Psoas muscle (tissue), 7 donors: ENCODE measurements at regions not wholly inside any gene's neighbourhood (a gene's known extent, or its start where the extent isn't known, plus 50 kb on each side); places are given as distances from the start of the nearest gene placed in this dataset.
"Not testable (repeated sequence)": the region's sequence is repeated elsewhere in the genome, so short reads cannot be mapped to it uniquely, and the experiment has no call there.

Experiments used
- ATAC-seq, 4 donors: fragments of 200-7000 bp; cut with Tn5 transposase; one replicate each; pipeline ENCODE4 v1.9.1; 2020; ENCODE audit warnings: moderate library complexity in 3 of 4, mild to moderate bottlenecking in 2 of 4
- DNase-seq, 2 donors: peaks; one replicate each; pipeline ENCODE4 v3.0.0-alpha.2; 2020
- H3K27ac ChIP-seq: fragments of 200-600 bp; one replicate; pipeline ENCODE4 v1.8.0; 2022
- H3K27me3 ChIP-seq, 3 donors: fragments of 200-600 bp in 1 of 3; one replicate each; pipeline versions ENCODE4 v1.6.1 to v1.8.0; 2013 to 2022; ENCODE audit warnings: low read length in 2 of 3, mild to moderate bottlenecking in 2 of 3, moderate library complexity in 1 of 3; ENCODE audit not compliant: insufficient read depth in 3 of 3
- H3K36me3 ChIP-seq, 2 donors: fragments of 200-600 bp in 1 of 2; one replicate each; pipeline versions ENCODE4 v1.6.1 to v1.8.0; 2013 to 2022; ENCODE audit warnings: low read depth in 1 of 2, mild to moderate bottlenecking in 1 of 2, moderate library complexity in 1 of 2; ENCODE audit not compliant: insufficient read depth in 1 of 2
- H3K4me1 ChIP-seq: fragments of 200-600 bp; one replicate; pipeline ENCODE4 v1.8.0; 2022
- H3K4me3 ChIP-seq: fragments of 200-600 bp; one replicate; pipeline ENCODE4 v1.8.0; 2022; ENCODE audit warnings: mild to moderate bottlenecking
- H3K9me3 ChIP-seq: fragments of 200-600 bp; one replicate; pipeline ENCODE4 v1.8.0; 2022
- WGBS, 3 donors: extraction: QIAGEN DNeasy Blood & Tissue Kit; methylation state at CpG; one replicate each; pipeline versions ENCODE4 v1.1.6 to v1.1.7; 2013; 5-methylcytosine and 5-hydroxymethylcytosine counted together
- intact Hi-C, 2 donors: fragments of 100-400 bp; cut with DNase I; formaldehyde crosslinking; loops; one replicate each; pipeline versions ENCODE4 v1.11.0 to v1.14.2; 2022
- TF ChIP-seq, protein P1 (sequence below): fragments of 200-600 bp; IDR thresholded peaks from one replicate; pipeline ENCODE4 v1.8.0; 2022; ENCODE audit warnings: antibody characterized with exemption
- donor health status: healthy with polysubstance abuse.
- donor health status: DM: no; HTN: no; CAD: no; lungs with moderate emphysema.
- donor health status: Bipolar disorder and iron deficiency.
- donor health status: healthy.
- donor health status: DM: yes; HTN: yes; CAD: no.
- donor health status: DM: no; HTN: no; CAD: no.
- donor health status: DM: yes; HTN: yes; CAD: no.

DNA sequence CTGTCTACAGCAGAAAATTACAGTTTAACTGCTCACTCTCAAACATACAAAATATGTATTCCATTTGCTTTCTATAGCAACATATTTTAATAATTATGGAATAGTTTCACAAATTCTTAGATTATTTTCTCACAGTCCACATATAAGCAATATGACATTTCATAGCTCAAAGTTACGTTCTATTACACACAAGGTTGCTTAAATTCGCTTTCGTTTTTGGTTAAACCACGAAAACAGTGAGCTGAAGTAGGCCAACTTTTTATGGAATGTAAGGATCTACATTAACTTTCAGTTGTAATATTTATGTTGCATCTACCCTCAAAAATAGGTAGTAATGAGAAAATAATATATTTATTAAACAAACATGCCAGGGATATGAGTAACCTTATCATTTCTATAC, 966.0 kb upstream of the ACO1 start:
- ATAC-seq (no peak), DNase-seq (no peak)
- Histone ChIP-seq H3K4me1 (no peaks in the 10 kb centered on the region), H3K4me3 (no peak overlapping the region), H3K27ac (no peak overlapping the region), H3K36me3 (no peaks in the 10 kb centered on the region), H3K27me3 (no peaks in the 10 kb centered on the region), H3K9me3 (no peaks in the 10 kb centered on the region)
- intact Hi-C loops, result no loop called here
- TF ChIP-seq, protein P1, sequence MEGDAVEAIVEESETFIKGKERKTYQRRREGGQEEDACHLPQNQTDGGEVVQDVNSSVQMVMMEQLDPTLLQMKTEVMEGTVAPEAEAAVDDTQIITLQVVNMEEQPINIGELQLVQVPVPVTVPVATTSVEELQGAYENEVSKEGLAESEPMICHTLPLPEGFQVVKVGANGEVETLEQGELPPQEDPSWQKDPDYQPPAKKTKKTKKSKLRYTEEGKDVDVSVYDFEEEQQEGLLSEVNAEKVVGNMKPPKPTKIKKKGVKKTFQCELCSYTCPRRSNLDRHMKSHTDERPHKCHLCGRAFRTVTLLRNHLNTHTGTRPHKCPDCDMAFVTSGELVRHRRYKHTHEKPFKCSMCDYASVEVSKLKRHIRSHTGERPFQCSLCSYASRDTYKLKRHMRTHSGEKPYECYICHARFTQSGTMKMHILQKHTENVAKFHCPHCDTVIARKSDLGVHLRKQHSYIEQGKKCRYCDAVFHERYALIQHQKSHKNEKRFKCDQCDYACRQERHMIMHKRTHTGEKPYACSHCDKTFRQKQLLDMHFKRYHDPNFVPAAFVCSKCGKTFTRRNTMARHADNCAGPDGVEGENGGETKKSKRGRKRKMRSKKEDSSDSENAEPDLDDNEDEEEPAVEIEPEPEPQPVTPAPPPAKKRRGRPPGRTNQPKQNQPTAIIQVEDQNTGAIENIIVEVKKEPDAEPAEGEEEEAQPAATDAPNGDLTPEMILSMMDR, result no peak
- WGBS, 3 donors, result 90 to 94% (median 93%) methylated on average over 4 of the region's 4 CpGs

DNA sequence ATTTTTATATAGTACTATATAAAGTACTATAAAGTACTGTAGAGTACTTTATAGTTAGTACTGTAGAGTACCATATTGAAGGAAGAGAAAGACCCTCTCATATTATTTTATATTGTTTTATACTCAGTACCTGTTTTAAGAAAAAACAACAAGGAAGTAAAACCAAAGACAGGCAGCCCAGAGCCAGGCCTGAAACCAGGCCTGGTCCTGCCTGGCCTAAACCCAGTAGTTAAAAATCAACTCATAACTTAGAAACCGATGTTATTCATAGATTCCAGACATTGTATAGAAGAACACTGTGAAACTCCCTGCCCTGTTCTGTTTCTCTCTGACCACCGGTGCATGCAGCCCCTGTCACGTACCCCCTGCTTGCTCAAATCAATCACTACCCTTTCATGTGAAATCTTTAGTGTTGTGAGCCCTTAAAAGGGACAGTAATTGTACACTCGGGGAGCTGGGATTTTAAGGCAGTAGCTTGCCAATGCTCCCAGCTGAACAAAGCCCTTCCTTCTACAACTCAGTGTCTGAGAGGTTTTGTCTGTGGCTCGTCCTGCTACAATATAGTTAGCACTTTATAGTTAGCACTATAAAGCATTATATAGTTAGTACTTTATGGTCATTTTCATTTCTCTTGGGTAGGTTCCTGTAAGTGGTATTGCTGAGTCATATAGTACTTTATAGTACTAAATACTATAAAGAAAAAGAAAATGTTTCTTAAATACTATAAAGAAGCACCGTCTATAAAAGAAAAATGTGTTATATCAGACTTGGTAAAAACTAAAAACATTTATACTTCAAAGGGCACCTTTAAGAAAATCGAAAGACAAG, 940.6 kb upstream of the ACO1 start:
- H3K4me1 ChIP-seq, ATAC-seq, intact Hi-C loops, DNase-seq, H3K4me3 ChIP-seq, H3K27me3 ChIP-seq, H3K9me3 ChIP-seq, H3K27ac ChIP-seq, H3K36me3 ChIP-seq: not testable (repeated sequence)
- WGBS, 3 donors, result 57 to 70% (median 62%) methylated on average over 7 of the region's 7 CpGs

DNA sequence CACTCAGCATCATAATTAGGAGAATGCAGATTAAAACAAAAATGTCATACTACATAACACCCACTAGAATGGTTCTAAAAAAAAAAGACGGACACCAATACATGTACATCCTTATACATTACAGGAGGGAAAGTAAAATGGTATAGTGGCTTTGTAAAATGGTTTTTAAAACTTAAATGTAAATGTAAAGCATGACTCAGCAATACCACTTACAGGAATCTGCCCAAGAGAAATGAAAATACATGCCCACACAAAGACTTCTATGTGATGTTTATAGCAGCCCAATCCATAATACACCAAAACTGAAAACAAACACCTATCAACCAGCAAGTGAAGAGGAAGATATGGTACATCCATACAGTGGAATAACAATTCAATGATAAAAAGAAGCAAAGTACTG, 939.1 kb upstream of the ACO1 start:
- Histone ChIP-seq H3K4me1 (no peaks in the 10 kb centered on the region), H3K27ac (no peak overlapping the region), H3K4me3 (no peak overlapping the region), H3K9me3 (no peaks in the 10 kb centered on the region), H3K36me3 (no peaks in the 10 kb centered on the region), H3K27me3 (no peaks in the 10 kb centered on the region)
- TF ChIP-seq, protein P1, result no peak
- DNase-seq (no peak), ATAC-seq (no peak)
- 91 to 92% (median 91%) methylated on average over 1 of the region's 1 CpG for WGBS, 3 donors
- intact Hi-C loops, result no loop called here

DNA sequence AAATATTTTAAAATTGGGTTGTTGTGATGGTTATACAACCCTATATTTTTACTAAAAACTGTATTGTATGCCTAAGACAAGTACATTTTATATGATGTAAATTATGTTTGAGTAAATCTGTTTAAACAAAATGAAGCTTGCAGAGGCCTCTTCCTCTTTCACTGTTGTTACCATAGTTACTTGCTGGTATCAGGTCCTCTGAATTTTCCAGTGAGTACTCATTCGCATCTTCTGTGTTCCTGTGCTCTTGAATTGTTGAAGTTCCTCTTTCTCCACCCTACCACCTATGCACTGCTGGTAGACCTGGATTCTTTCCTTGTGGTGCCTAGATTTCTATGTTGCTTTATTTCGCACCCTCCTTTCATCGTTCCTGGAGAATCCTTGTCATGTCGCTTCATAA, 938.5 kb upstream of the ACO1 start:
- ATAC-seq (no peak), DNase-seq (no peak)
- Histone ChIP-seq H3K4me1 (no peaks in the 10 kb centered on the region), H3K4me3 (no peak overlapping the region), H3K9me3 (no peaks in the 10 kb centered on the region), H3K36me3 (no peaks in the 10 kb centered on the region), H3K27ac (no peak overlapping the region), H3K27me3 (no peaks in the 10 kb centered on the region)
- intact Hi-C loops, result no loop called here
- WGBS, 3 donors, result 93 to 95% (median 94%) methylated on average over 4 of the region's 4 CpGs
- TF ChIP-seq, protein P1, result no peak

DNA sequence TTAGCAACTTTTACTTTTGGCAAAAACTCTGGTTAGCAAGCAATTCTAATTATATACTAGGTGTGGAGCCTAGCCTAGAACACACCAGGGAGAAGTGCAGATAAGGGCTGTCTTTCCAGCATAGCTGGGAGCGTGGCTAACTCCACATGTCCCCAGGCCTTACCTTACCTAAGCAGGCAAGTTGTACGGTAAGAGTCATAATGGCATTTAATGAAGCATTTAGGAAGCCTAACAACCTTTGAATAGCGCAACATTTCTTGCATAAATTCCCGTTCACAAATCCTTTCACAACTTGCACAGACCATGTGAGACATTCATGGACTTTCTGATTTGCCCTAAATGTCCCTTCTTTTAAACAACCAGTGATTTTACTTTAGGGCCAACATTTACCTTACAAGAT, 917.4 kb upstream of the ACO1 start:
- no peak for ATAC-seq
- intact Hi-C loops, result no loop called here
- H3K36me3 ChIP-seq, result no peaks in the 10 kb centered on the region
- H3K4me1 ChIP-seq, result no peaks in the 10 kb centered on the region
- TF ChIP-seq, protein P1, result no peak
- WGBS, 3 donors, result 79 to 88% (median 84%) methylated on average over 4 of the region's 4 CpGs
- no peak for DNase-seq
- no peaks in the 10 kb centered on the region for H3K9me3 ChIP-seq
- no peak overlapping the region for H3K4me3 ChIP-seq
- no peaks in the 10 kb centered on the region for H3K27me3 ChIP-seq
- H3K27ac ChIP-seq, result no peak overlapping the region
